ENCODE measurements at regions not wholly inside any gene's neighbourhood (a gene's known extent, or its start where the extent isn't known, plus 50 kb on each side); places are given as distances from the start of the nearest gene placed in this dataset.

DNA sequence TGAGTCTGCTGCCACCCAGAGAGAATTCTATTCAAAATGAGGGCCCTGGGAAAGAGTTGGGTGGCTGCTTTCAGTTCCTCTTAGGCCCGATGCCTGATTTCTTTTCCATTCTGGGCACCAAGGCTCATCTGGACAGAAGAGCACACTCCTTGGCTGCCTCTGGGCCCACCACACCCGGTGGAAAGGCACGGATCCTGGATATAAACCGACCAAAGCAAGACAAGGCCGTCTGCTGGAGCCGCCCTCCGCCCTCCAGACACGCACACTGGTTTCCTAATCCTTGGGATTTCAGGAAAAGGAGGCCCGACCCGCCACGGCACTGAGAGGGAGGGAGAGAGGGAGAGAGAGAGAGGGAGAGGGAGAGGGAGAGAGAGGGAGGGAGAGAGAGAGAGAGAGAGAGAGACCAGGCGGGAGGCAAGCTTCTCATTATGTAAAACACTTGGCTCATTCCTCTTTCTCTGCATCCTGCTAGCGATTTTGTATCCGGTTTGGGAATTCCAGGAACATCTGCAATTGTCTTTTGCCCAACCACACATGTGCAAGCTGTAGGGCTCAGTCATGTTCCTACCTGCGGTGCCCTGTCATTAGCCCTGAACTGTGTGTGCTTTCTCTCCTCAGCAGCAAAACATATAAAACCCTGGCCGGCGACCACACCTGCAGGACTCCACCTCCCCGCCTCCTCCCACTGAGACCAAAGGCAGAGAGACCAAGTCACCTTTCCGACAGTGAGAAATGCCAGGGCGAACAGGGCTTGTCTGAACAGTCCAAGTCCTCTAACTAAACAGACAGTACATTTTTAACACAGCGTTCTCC lies 347.2 kb downstream of the SOX9 start:
- Histone ChIP-seq H3K4me3 (replicated peaks; ENCODE audit: low read depth, low read length) (no peak overlapping the region), H3K27me3 (replicated peaks; ENCODE audit: control insufficient read depth, insufficient read depth, low read length) (no peaks in the 10 kb centered on the region), H3K36me3 (ENCODE audit: control insufficient read depth, insufficient read depth, low read length) (no peaks in the 10 kb centered on the region)
- no peak for DNase-seq (ENCODE audit: extremely low read depth, insufficient read length)
- TF ChIP-seq, protein P1, sequence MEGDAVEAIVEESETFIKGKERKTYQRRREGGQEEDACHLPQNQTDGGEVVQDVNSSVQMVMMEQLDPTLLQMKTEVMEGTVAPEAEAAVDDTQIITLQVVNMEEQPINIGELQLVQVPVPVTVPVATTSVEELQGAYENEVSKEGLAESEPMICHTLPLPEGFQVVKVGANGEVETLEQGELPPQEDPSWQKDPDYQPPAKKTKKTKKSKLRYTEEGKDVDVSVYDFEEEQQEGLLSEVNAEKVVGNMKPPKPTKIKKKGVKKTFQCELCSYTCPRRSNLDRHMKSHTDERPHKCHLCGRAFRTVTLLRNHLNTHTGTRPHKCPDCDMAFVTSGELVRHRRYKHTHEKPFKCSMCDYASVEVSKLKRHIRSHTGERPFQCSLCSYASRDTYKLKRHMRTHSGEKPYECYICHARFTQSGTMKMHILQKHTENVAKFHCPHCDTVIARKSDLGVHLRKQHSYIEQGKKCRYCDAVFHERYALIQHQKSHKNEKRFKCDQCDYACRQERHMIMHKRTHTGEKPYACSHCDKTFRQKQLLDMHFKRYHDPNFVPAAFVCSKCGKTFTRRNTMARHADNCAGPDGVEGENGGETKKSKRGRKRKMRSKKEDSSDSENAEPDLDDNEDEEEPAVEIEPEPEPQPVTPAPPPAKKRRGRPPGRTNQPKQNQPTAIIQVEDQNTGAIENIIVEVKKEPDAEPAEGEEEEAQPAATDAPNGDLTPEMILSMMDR (IDR thresholded peaks at IDR 0.05; ENCODE audit: insufficient read depth, low read length, poor library complexity, severe bottlenecking), result no peak

DNA sequence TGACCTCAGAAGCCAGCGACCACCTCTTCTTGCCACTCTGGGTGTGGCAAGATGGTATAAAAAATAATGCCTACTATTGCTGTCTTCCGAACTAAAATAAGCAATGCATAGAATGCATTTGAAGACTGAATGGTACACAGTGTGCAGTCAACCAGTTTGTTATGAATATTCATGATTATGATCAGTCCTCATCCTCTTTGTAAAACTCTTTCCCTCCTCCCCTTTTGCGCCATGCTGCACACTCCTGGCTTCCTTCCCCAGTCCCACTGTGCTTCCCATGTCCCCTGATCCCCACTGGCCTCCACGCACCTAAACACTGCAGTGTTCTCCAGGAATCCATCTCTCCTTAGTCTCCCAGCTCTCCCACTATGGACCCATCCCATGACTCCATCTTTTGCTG lies 348.0 kb downstream of the SOX9 start:
- no peaks in the 10 kb centered on the region for H3K27me3 ChIP-seq (replicated peaks; ENCODE audit: control insufficient read depth, insufficient read depth, low read length)
- H3K4me3 ChIP-seq (replicated peaks; ENCODE audit: low read depth, low read length), result no peak overlapping the region
- DNase-seq (ENCODE audit: extremely low read depth, insufficient read length), result no peak
- H3K36me3 ChIP-seq (ENCODE audit: control insufficient read depth, insufficient read depth, low read length), result no peaks in the 10 kb centered on the region
- TF ChIP-seq, protein P1 (IDR thresholded peaks at IDR 0.05; ENCODE audit: insufficient read depth, low read length, poor library complexity, severe bottlenecking), result no peak

DNA sequence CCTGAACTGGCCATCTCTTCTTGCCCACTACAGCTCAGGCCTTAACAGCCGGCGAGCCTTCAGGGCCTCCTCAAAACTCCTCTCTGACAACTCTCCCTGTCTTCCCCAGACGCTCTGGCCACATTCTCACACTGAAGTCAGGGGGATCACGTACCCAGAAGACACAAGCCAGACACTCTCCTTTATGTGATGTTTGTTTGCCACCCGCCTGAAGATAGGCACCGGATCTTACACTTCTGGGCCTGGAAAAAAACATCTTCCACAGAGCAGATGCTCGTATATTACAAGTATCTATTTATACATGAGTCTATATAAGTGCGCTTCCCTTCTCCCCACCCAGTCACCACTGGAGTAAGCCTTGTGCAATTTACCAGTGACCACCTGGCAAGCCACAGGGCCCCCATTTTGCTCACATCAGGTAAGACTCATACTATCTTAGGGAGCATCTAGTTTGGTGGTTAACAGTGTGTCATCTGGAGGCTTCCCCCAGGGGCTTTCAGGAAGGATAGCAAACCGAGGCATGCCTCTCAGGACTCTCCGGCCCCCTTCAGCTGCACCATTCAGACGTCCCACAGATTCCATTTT lies 349.4 kb downstream of the SOX9 start:
- Histone ChIP-seq H3K4me3 (replicated peaks; ENCODE audit: low read depth, low read length) (no peak overlapping the region), H3K36me3 (ENCODE audit: control insufficient read depth, insufficient read depth, low read length) (no peaks in the 10 kb centered on the region), H3K27me3 (replicated peaks; ENCODE audit: control insufficient read depth, insufficient read depth, low read length) (no peaks in the 10 kb centered on the region)
- TF ChIP-seq, protein P1 (IDR thresholded peaks at IDR 0.05; ENCODE audit: insufficient read depth, low read length, poor library complexity, severe bottlenecking), result no peak
- no peak for DNase-seq (ENCODE audit: extremely low read depth, insufficient read length)

DNA sequence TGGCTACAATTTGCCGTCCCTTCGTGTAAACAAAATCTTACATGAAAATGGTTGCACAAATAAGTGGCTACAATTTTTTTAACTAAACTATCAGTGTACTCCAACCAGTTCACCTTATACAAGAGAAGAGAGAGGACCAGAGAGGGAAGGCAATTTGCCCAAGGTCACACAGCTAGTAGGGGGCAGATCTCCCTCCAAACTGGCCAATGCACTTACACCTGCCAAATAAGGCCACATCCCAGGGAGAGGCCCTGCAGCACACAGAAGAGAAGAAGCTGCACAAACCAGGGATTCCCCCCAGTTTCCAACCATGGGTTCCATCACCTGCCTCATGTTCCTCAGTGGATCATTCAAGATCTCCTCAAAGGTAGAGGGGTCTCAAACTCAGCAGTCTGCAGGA lies 349.9 kb downstream of the SOX9 start:
- TF ChIP-seq, protein P1 (IDR thresholded peaks at IDR 0.05; ENCODE audit: insufficient read depth, low read length, poor library complexity, severe bottlenecking), result no peak
- no peak overlapping the region for H3K4me3 ChIP-seq (replicated peaks; ENCODE audit: low read depth, low read length)
- no peaks in the 10 kb centered on the region for H3K27me3 ChIP-seq (replicated peaks; ENCODE audit: control insufficient read depth, insufficient read depth, low read length)
- no peaks in the 10 kb centered on the region for H3K36me3 ChIP-seq (ENCODE audit: control insufficient read depth, insufficient read depth, low read length)
- no peak for DNase-seq (ENCODE audit: extremely low read depth, insufficient read length)

DNA sequence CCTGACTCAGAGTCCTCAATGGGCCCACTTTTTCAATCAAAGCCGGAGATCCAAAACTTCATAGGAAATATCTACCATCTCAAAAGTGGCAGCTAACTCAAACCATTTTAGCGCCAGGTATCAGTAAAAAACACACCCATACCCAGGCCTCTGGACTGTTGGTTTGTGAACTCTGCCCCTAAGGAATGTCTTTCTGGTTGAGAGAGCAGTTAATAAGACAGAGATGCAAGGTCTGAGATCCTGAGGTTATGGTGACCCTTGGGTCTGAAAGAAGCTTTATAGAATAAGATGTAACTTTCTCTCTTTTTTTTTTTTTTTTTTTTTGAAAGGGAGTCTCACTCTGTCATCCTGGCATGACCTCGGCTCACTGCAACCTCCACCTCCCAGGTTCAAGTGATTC lies 350.5 kb downstream of the SOX9 start:
- H3K4me3 ChIP-seq (replicated peaks; ENCODE audit: low read depth, low read length), result no peak overlapping the region
- no peak for DNase-seq (ENCODE audit: extremely low read depth, insufficient read length)

More for the DNA sequence above, 350.5 kb downstream of the SOX9 start:
- no peaks in the 10 kb centered on the region for H3K27me3 ChIP-seq (replicated peaks; ENCODE audit: control insufficient read depth, insufficient read depth, low read length)
- TF ChIP-seq, protein P1 (IDR thresholded peaks at IDR 0.05; ENCODE audit: insufficient read depth, low read length, poor library complexity, severe bottlenecking), result no peak
- no peaks in the 10 kb centered on the region for H3K36me3 ChIP-seq (ENCODE audit: control insufficient read depth, insufficient read depth, low read length)

Measured in GM06990 (cell line).